IPS-NIHi11 (cell line): ENCODE measurements at regions not wholly inside any gene's neighbourhood (a gene's known extent, or its start where the extent isn't known, plus 50 kb on each side); places are given as distances from the start of the nearest gene placed in this dataset.

Experiments
- DNase-seq: peaks from one replicate; pipeline ENCODE4 v3.0.0; 2012; ENCODE audit warnings: mixed read lengths, low spot score

- DNase-seq: no peak
These were observed 155.4 kb downstream of the ASB1 start for GRCh38 chr2:238582159-238582558.

DNA sequence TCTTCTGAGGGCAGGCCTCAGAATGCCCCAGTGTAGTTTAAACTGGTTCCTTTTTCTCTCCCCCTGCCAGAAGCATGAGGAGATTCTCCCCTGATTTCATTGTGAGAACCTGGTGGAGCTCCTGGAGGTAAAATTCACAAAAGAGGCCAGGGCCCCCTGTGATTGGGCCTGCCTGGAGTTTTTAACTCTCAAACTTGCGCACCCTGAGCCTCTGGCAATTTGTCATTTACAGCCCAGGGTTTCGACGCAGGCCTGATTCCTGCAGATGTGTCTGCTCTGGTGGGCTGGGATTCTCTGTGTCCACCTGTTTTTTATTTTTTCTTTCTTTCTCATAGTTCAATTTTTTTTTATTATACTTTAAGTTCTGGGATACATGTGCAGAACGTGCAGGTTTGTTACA is 157.9 kb downstream of the ASB1 start:
- no peak for DNase-seq

DNA sequence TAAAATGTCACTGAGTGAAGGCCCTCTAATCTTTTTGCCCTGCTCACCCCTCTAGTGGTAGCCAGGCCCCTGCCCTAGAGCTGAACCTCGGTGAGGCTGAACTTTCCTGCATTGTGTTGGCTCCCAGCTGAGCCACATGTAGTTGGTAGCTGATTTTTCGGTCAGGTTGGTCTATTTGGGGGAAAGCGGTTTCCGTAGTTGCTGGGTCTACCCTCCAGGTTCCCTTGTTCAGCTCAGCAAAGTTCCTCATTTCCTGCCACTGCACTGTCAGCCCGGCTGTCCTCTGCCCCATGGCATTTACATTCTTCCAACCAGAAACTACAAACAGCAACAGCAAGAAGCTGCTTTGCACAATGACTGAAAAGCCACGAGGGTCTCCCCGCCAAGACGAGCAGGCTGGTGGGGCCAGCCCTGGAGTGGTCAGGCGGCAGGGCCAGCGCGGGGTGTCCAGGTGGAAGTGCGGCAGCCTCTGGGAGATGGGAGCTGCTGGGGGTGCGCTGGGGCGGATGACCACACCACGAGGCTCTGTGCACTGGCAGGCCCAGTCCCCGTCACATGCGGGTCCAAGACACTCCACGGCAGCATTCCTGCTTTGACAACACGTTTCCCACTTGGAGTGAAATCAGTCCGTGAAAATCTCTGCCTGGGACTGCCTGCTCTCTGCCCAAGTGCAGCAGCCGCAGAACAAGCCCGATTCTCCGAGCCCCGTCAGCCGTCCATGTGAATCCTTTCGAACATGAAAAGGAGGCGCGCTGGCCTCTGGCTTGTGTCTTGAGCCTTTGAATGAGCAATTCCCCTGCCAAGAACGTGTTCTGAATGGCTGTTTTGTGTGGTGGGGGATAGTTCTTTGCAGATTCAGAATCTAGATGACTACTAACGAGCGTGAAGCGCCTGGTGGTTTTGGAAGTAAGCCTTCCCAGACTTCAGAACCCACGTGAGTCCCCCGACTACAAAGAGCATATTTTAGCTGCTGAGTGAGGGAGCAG is 159.4 kb downstream of the ASB1 start:
- DNase-seq: no peak

DNA sequence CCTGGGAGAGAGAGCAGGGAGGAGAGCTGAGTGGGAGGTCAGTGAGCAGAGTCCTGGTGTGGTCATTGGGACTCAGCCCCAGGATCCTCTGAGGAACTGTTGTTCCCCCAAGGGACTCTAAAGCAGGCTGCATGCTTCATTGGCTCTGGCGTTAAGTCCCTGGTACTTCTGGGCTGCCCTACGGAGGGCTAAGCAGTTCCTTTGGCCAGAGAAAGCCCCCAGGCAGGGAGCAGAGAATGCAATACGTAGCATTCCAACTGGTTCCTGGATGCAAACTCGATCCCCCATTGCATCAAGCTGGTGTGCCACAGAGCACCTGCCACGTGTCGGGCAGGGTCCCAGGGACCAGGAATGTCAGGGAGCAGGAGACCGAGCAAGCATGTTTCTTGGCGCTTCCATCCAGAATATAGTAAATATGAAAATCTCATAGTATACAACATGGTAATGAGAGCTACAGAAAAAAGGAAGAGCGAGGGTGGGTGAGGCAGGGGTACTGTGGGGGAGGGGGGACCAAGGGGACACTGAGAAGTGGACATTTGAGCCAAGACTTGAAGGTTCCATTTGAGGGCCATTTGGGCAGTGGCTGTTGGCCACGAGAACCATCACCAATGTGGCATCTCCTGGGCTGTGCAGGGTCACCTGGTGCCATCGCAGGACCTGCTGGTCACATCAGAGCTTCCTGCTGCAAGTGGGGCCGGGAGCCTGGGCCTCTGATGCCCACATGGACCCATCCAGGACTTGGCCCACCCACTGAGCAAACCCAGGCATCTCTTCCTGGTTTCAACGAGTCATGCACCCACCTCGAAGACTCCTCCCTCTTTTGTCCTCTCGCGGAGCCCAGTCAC is 160.4 kb downstream of the ASB1 start:
- no peak for DNase-seq

GRCh38 chr2:238587776-238588660 is 161.3 kb downstream of the ASB1 start:
- DNase-seq: no peak

DNA sequence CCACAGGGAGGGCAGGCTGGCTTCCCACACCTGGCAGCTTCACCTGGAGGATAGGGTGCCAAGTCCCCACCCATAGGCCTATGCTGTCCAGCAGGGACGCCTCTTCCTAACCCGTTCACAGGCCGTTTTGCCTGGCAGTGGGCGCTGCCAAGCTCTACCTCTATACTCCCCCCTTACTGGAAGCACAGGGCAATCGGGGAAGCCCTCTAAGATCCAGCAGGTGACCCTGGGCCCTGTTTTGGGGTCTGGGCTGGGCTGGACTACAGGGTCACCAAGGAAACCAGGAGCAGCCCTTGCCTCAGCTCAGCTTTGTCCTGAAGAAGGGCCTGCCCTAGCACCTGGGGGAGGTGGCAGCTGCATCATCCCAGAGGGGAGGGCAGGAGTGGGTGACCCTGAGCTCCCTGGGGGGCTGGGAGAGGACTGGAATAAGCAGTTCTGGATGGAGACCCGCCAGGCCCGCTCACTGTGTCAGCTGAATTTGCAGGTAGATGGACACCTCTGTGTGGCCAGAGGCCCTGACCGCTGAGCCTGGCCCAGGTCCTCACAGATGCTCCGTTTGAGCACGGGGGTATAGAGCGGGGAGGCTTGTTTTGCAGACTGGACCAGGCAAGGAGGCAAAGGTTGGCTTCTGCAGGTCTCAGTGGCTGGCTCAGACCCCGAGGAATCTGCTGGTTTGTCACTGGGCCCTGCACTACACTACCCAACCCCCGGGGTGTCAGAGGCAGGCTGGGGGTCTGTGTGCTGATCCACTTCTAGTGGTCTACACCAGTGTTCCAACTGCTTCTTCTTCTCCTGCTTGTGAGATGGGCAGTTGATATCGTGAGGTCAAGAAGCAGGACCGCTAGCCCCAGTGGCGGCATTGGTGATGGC is 163.1 kb downstream of the ASB1 start:
- peak; percentile 6 for DNase-seq

- DNase-seq: no peak
These were observed 165.0 kb downstream of the ASB1 start for GRCh38 chr2:238591732-238592131.

GRCh38 chr2:238593236-238593635 is 166.5 kb downstream of the ASB1 start:
- DNase-seq: no peak

GRCh38 chr2:238593678-238594077 is 167.0 kb downstream of the ASB1 start:
- DNase-seq: no peak

- DNase-seq: no peak
These were observed 168.3 kb downstream of the ASB1 start for GRCh38 chr2:238594796-238595749.

DNA sequence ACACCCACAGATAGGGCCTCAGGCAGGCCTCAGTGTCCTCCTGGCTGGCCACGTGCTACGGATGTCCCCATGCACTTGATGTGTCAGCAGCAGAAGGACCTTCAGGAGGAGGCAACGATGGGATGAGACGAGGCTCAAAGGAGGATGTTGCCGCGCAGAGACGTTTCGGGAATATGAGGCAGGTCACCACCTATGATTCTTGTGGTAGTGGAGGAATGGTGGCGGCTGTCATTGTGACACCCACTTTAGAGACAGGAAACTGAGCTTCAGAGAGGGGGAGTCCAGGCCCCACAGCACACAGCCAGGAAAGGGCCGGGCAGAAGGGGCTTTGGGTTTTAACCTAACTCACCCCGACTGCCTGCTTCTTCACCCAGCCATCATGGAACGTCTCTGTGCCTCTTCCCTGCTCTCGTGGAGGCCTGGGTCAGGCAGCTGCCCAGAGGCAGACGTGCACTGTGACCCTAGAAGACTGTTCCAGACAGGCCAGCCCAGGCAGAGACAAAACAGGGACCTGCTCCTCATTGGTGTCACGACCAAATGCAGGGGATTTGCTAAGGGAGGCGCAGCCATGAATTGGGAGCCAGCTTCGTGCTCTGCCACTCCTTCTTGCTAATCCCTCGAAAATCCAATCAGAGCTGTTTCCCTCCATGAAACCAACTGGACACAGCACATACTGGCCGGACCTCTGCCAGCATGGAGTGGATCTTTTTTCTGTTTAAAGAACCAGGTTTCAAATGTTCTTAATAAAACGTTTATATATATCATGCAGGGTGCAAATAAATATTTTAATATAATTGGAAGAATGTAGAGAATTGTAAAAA is 169.2 kb downstream of the ASB1 start:
- DNase-seq: no peak

DNA sequence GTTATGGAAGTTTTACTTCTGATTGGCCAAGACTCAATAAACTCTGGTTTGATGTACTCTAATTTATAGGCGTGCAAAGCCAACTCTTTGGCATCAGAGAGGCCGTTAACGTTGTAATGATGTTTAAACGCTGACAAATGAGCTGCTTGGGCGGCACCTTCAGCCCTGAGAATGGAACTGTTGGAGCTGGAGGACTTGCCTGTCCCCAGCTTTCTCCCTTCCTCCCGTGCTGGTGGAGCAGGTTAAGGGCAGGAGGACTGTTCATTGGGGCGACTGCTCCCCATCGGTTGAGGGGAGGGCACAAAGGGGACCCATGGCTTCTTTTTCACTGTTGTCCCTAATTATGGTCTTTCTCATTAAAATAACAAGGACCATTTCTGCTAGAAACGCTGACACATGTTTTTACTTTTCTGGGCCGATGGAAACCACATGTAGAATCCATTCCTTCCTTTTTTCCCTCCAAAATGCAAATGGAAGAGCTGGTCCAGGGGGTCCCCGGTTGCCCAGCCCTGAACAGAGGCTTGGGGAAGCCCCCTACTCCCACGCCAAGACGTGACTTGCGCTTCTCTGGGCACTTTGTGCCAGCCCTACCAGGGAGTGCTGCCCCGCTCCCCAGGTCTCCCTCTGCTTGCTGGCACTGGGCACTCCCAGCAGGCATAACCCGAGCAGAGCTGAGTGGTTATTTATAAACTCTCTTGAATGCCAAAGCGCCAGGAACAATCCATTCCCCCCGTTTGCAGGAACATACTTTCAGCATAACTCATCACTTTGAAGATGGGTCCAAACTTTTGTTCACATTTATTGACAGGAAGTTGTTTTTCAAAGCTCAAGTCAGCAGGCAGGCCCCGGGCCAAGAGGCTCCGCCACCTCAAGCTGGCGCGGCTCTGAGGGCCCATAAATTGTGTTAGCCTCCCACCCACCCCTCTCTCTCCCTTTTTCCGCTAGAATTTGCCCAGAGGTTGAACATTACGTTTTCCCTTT is 170.1 kb downstream of the ASB1 start:
- peak; percentile 43 for DNase-seq

DNA sequence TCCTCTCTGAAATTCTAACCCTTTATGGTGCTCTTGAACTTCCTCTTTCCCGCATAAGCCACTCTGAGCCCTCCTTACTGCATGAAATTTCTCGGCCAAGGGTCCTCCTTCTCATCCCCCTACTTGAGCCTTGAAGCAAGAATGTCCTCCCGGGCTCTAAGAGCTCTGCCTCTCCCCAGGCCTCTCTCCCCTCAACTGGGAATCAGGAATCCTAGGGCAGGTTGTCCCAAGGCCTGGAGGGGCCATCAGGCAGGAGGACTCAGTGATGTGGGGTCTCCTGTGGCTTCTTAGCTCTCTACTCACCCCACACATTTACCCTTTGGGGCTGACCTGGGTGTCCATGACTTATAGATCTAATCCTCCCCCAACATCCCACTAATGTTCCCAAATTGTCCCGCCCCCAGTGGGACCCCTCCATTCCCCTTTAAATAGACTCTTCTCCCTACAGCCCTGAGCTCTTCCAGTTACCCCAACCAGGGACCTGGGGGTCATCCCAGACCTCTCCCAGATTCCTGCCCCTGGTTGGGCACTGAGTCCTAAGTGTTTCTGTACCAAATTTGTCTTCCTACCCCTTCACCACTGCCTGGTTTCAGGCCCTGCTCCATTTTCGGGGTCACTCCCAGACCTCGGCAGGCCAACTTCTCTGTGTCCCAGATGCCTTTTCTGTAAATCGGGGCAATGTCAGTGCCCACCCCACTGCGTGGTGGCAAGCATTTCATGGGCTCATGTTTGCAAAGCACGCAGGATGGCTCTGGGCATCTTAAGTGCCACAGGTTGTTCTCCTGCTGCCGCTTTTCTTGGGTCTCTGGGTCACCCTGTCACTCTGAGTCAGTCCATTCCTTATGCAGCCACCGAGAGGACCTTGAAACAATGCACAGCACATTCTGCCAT is 171.2 kb downstream of the ASB1 start:
- no peak for DNase-seq

DNA sequence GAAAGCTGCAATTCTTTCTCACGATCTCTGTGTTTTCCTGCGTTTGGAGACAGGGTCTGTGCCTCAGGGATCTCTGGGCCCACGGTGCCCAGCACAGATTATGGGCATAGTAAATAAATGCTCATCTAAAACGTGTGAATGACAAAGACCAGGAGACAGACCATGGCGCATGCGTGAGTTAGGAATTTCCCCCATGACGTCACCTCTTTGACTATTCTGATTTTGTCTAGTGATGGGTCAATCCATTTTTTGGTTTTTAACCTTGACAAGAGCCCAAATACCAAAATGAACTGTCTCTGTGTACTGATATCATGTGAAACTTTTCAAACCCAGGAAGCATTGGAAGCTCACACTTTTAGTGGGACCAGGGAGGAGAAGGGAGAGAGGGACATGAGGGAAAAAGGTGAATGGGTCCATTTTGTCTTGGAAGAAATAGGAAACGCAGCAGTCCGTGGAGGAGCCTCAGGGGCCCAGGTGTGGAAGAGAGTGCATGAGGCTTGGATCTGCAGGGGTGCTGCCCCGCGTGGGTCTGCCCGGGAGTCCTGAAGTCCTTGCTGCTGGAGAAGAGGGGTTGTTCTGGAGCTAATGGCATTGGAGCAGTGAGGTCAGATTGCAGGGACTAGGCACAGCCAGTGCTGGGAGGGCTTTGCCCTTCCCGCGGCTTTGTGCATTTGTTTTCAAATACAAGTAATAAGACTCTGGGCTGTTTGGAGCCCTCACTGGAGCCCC is 172.2 kb downstream of the ASB1 start:
- no peak for DNase-seq

GRCh38 chr2:238599549-238600505 is 173.1 kb downstream of the ASB1 start:
- DNase-seq: no peak
